ENCODE measurements at regions not wholly inside any gene's neighbourhood (a gene's known extent, or its start where the extent isn't known, plus 50 kb on each side); places are given as distances from the start of the nearest gene placed in this dataset.
"Not testable (repeated sequence)": the region's sequence is repeated elsewhere in the genome, so short reads cannot be mapped to it uniquely, and the experiment has no call there.

- DNase-seq = no peak
These were observed 290.2 kb upstream of the KLF4 start for GRCh38 chr9:107779731-107780130.

- DNase-seq = no peak
These were observed 289.1 kb upstream of the KLF4 start for GRCh38 chr9:107778661-107779060.

- DNase-seq = not testable (repeated sequence)
These were observed 284.5 kb upstream of the KLF4 start for GRCh38 chr9:107774099-107774498.

GRCh38 chr9:107772988-107773387 lies 283.4 kb upstream of the KLF4 start:
- no peak for DNase-seq

- DNase-seq = no peak
These were observed 281.1 kb upstream of the KLF4 start for GRCh38 chr9:107770716-107771115.

GRCh38 chr9:107768224-107768623 lies 278.7 kb upstream of the KLF4 start:
- DNase-seq = no peak

GRCh38 chr9:107767711-107768110 lies 278.1 kb upstream of the KLF4 start:
- DNase-seq = no peak

GRCh38 chr9:107763469-107763868 lies 273.9 kb upstream of the KLF4 start:
- DNase-seq = not testable (repeated sequence)

- DNase-seq = no peak
These were observed 271.7 kb upstream of the KLF4 start for GRCh38 chr9:107761307-107761706.

- DNase-seq = peak; percentile 7
These were observed 271.1 kb upstream of the KLF4 start for GRCh38 chr9:107760469-107761242.

- no peak for DNase-seq
These were observed 270.2 kb upstream of the KLF4 start for GRCh38 chr9:107759823-107760166.

GRCh38 chr9:107759009-107759822 lies 269.6 kb upstream of the KLF4 start:
- DNase-seq = no peak

GRCh38 chr9:107756091-107756490 lies 266.5 kb upstream of the KLF4 start:
- DNase-seq = no peak

GRCh38 chr9:107755246-107755645 lies 265.7 kb upstream of the KLF4 start:
- no peak for DNase-seq

GRCh38 chr9:107751567-107752210 lies 262.1 kb upstream of the KLF4 start:
- DNase-seq = peak; percentile 56

GRCh38 chr9:107750741-107751566 lies 261.4 kb upstream of the KLF4 start:
- peak; percentile 85 for DNase-seq

GRCh38 chr9:107749787-107750444 lies 260.3 kb upstream of the KLF4 start:
- peak; percentile 22 for DNase-seq

GRCh38 chr9:107744873-107745272 lies 255.3 kb upstream of the KLF4 start:
- DNase-seq = no peak

GRCh38 chr9:107742531-107743309 lies 253.2 kb upstream of the KLF4 start:
- peak; percentile 8 for DNase-seq

GRCh38 chr9:107740088-107740980 lies 250.8 kb upstream of the KLF4 start:
- DNase-seq = peak; percentile 51
